Fibroblast of pulmonary artery (primary cell): ENCODE measurements at regions not wholly inside any gene's neighbourhood (a gene's known extent, or its start where the extent isn't known, plus 50 kb on each side); places are given as distances from the start of the nearest gene placed in this dataset.

Experiments used
- DNase-seq: peaks from one replicate; pipeline ENCODE4 v3.0.0-alpha.2; 2010; ENCODE audit warnings: low read depth
- H3K4me3 ChIP-seq: replicated peaks from 2 replicates; pipeline ENCODE4 v1.5.1; 2011; ENCODE audit warnings: low read depth, mild to moderate bottlenecking, control low read depth, low read length, moderate library complexity
- TF ChIP-seq, protein P1 (sequence below): IDR thresholded peaks from 2 replicates; pipeline ENCODE4 v1.5.1; 2011; ENCODE audit warnings: mild to moderate bottlenecking, control low read depth, low read length, inconsistent platforms; ENCODE audit errors: missing control alignments

DNA sequence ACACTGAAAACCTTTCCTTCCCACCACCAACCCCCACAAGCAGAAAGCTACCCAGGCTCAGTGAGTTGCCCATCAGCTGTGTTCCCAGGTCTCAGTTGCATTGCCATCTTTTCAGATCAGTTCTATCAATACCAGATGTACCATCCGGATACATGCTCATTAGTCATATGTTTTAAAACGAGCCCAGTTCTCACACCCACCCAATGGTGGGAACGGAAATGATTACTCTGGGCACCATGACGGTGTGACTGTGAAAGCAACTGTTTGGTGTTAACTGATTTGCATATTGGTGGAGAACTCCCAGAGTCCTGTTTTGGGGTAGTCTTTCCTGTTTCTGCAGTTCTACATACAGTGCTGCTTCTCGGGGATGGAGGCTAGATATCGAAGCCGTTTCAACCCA lies 212.3 kb downstream of the TRIM36 start:
- DNase-seq, result no peak
- TF ChIP-seq, protein P1, sequence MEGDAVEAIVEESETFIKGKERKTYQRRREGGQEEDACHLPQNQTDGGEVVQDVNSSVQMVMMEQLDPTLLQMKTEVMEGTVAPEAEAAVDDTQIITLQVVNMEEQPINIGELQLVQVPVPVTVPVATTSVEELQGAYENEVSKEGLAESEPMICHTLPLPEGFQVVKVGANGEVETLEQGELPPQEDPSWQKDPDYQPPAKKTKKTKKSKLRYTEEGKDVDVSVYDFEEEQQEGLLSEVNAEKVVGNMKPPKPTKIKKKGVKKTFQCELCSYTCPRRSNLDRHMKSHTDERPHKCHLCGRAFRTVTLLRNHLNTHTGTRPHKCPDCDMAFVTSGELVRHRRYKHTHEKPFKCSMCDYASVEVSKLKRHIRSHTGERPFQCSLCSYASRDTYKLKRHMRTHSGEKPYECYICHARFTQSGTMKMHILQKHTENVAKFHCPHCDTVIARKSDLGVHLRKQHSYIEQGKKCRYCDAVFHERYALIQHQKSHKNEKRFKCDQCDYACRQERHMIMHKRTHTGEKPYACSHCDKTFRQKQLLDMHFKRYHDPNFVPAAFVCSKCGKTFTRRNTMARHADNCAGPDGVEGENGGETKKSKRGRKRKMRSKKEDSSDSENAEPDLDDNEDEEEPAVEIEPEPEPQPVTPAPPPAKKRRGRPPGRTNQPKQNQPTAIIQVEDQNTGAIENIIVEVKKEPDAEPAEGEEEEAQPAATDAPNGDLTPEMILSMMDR, result no peak
- H3K4me3 ChIP-seq, result no peak overlapping the region

GRCh38 chr5:114953565-114953964 lies 216.1 kb downstream of the TRIM36 start:
- TF ChIP-seq, protein P1, result no peak
- no peak overlapping the region for H3K4me3 ChIP-seq
- no peak for DNase-seq

GRCh38 chr5:114952876-114953275 lies 216.8 kb downstream of the TRIM36 start:
- no peak overlapping the region for H3K4me3 ChIP-seq
- DNase-seq, result no peak
- TF ChIP-seq, protein P1, result no peak

DNA sequence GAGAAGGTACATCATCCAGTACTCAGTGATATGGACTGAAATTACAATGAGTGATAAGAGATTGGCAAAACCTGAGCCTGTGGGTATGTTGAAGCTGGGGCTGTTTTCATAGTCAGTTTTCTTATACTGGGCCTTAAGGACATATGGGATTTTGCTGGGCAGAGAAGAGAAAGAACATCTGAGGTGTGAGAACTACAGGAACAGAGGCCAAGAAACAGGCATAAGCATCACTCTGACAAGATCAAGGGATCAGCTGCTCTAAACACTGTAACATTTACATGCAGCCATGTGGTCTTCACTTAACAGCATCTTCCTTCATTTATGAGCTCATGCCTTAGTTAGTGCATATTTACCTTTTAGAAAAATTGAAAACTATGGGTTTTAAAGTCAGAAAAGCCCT lies 220.0 kb downstream of the TRIM36 start:
- DNase-seq, result no peak
- no peak overlapping the region for H3K4me3 ChIP-seq
- TF ChIP-seq, protein P1, result no peak

DNA sequence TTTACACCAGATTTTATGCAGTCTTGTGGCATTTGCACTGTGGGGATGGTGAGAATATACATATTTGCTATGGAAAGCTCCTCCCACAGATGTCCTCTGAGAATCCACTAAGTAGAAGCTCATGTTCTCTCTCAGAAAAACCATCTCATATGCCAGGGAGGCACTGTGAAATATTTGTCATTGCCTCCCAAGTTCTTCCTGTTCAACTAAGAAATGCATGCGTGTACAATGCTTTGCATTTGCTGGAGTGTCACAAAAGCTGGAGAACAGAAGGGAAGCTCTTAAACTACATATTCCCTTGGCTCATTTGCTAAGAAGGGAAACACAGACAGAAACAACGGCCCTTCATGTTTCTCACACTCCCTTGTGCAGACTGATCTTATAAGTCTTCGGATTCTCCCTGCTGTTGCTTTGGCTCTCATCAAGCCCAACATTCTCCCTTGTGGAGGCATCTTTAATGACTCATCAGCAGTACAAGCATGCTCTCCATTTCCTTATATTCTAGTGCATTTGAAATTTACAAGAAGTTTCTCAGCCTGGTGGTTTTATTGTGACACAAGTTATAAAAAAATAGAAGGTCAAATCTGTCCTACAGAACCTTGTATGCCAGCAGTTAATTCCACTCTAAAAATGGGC lies 220.6 kb downstream of the TRIM36 start:
- TF ChIP-seq, protein P1, result no peak
- no peak for DNase-seq
- H3K4me3 ChIP-seq, result no peak overlapping the region

- DNase-seq, result no peak
- no peak overlapping the region for H3K4me3 ChIP-seq
- TF ChIP-seq, protein P1, result no peak
Measured at GRCh38 chr5:114948363-114948762, 221.3 kb downstream of the TRIM36 start.

DNA sequence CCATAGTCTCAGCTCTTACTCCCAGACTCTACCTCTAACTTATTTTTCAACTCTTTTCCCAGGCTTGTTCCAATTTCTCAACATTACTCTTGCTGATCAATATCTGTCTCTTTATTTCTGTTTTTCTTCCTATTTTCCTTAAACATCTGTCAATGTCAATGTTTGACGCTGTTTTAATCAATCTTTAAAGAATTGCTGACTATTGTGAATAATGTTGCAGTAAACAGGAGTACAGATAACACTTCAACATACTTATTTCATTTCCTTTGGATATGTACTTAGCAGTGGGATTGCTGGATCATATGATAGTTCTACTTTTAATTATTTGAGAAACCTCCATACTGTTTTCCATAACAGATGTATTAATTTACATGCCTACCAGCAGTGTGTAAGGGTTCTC lies 229.0 kb downstream of the TRIM36 start:
- no peak for DNase-seq
- no peak overlapping the region for H3K4me3 ChIP-seq
- TF ChIP-seq, protein P1, result no peak
